Breast epithelium (tissue), 4 donors: ENCODE measurements at regions not wholly inside any gene's neighbourhood (a gene's known extent, or its start where the extent isn't known, plus 50 kb on each side); places are given as distances from the start of the nearest gene placed in this dataset.

Source experiments
- DNase-seq, 2 donors: peaks; one replicate each; pipeline ENCODE4 v3.0.0-alpha.2; 2019; ENCODE audit warnings: low spot score in 2 of 2
- H3K27ac ChIP-seq, 2 donors: fragments of 200-600 bp; sonication (generic) in 1 of 2; one replicate each; pipeline ENCODE4 v1.5.1; 2016 to 2019; ENCODE audit warnings: mild to moderate bottlenecking in 1 of 2
- H3K27me3 ChIP-seq, 2 donors: fragments of 200-600 bp; sonication (generic) in 1 of 2; one replicate each; pipeline versions ENCODE4 v1.5.1 to v1.6.0; 2017 to 2019; ENCODE audit warnings: control low read depth in 1 of 2, mild to moderate bottlenecking in 1 of 2
- H3K36me3 ChIP-seq: fragments of 200-600 bp; one replicate; pipeline ENCODE4 v1.5.1; 2019
- H3K4me1 ChIP-seq, 2 donors: fragments of 200-600 bp; sonication (generic); one replicate each; pipeline ENCODE4 v1.5.1; 2016 to 2019; ENCODE audit warnings: control low read depth in 1 of 2
- H3K4me3 ChIP-seq, 3 donors: fragments of 200-600 bp; sonication (generic); 1 replicate in 2 of 3; 2 replicates in 1 of 3; pipeline ENCODE4 v1.5.1; 2016 to 2019; ENCODE audit warnings: mild to moderate bottlenecking in 3 of 3, moderate library complexity in 2 of 3
- H3K9me3 ChIP-seq, 2 donors: fragments of 200-600 bp; sonication (generic) in 1 of 2; one replicate each; pipeline ENCODE4 v1.5.1; 2016 to 2019; ENCODE audit warnings: control low read depth in 1 of 2
- CTCF ChIP-seq, 3 donors: fragments of 450-650 bp; IDR thresholded peaks; one replicate each; pipeline ENCODE4 v1.5.1; 2016 to 2017; ENCODE audit warnings: antibody characterized with exemption in 3 of 3, mild to moderate bottlenecking in 3 of 3, moderate library complexity in 3 of 3
- POLR2A ChIP-seq: fragments of 450-650 bp; IDR thresholded peaks from one replicate; pipeline ENCODE4 v1.6.1; 2016; ENCODE audit warnings: antibody characterized with exemption, mild to moderate bottlenecking, moderate library complexity
- POLR2AphosphoS5 ChIP-seq, 3 donors: sonication (generic); formaldehyde crosslinking; IDR thresholded peaks; one replicate each; pipeline ENCODE4 v1.6.1; 2017; ENCODE audit warnings: antibody characterized with exemption in 3 of 3
- intact Hi-C: fragments of 100-400 bp; cut with DNase I; formaldehyde crosslinking; loops from one replicate; pipeline ENCODE4 v1.15.1; 2023; ENCODE audit warnings: low total_unique reads

GRCh38 chr14:89660166-89660565 is 243.1 kb upstream of the FOXN3 start:
- TF ChIP-seq POLR2AphosphoS5 (IDR thresholded peaks at IDR 0.05) (no peak), CTCF (IDR thresholded peaks at IDR 0.05) (no peak), POLR2A (no peak)
- Histone ChIP-seq H3K4me3 (no peak overlapping the region), H3K9me3 (peaks cover 0 to 3% of the 10 kb centered on the region in 2 donors), H3K27me3 (no peaks in the 10 kb centered on the region), H3K36me3 (no peaks in the 10 kb centered on the region), H3K27ac (no peak overlapping the region), H3K4me1 (no peaks in the 10 kb centered on the region)
- DNase-seq = no peak
- intact Hi-C loops = no loop called here

DNA sequence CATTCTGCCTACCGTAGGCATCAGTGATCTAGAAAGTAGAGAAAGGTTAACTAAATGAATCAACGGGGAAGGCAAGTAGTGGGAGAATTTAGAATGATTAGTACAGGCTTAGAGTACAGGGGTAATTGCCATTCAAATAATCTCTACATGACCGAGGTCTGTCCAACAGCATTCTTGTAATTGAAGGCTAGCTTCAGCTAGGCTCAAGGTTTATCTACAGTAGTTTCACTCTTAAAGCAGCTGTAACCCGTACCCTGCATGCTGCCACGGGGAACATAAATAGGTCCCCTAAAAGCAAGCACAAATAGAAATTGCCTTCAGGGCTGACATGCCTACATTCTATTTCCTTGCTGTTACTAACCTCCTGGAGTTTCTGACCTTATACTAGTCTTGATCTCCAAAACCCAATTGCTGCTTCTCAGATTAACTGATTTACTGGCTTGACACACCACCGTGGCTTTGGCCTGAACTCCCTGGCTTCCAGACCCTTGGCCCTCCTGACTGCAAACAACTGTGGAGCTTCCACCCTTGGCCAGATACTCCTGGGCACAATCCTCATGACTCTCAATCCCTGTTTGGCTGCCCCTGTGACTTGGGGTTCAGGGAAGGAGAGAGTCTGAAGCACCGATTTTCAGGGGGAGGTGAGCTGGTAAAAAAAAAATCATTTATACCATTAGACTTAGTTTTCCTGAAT is 242.1 kb upstream of the FOXN3 start:
- peaks cover 0 to 3% of the 10 kb centered on the region in 2 donors for H3K9me3 ChIP-seq
- no peak overlapping the region for H3K27ac ChIP-seq
- intact Hi-C loops = no loop called here
- H3K4me3 ChIP-seq = no peak overlapping the region
- no peaks in the 10 kb centered on the region for H3K27me3 ChIP-seq
- no peak for DNase-seq
- no peaks in the 10 kb centered on the region for H3K36me3 ChIP-seq
- H3K4me1 ChIP-seq = no peaks in the 10 kb centered on the region
- TF ChIP-seq POLR2A (no peak), CTCF (IDR thresholded peaks at IDR 0.05) (no peak), POLR2AphosphoS5 (IDR thresholded peaks at IDR 0.05) (no peak)

GRCh38 chr14:89657014-89657413 is 240.0 kb upstream of the FOXN3 start:
- DNase-seq = no peak
- TF ChIP-seq CTCF (IDR thresholded peaks at IDR 0.05) = no peak
- no peak for TF ChIP-seq POLR2A
- TF ChIP-seq POLR2AphosphoS5 (IDR thresholded peaks at IDR 0.05) = no peak
- intact Hi-C loops = no loop called here
- Histone ChIP-seq H3K36me3 (no peaks in the 10 kb centered on the region), H3K27me3 (no peaks in the 10 kb centered on the region), H3K9me3 (peaks cover 0 to 3% of the 10 kb centered on the region in 2 donors), H3K4me3 (no peak overlapping the region), H3K27ac (no peak overlapping the region), H3K4me1 (no peaks in the 10 kb centered on the region)

DNA sequence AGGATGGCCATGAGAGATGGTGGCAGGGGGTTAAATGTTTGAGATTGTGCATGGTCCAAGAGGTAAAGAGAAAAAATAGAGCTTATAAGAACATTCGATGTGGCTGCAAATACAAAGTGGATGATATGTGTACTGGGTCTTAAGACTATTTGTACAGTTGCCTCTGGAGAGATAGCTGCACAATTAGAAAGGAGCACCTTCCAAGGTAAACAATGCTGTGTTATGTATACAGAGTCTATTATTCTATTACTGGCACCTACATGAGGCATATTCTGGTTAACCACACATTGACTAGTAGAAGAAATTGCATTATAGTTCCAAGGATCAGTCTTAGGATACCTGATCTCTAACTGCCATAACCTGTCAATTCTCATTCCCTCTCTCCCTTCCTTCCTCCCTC is 238.0 kb upstream of the FOXN3 start:
- Histone ChIP-seq H3K27me3 (no peaks in the 10 kb centered on the region), H3K9me3 (peaks cover 0 to 3% of the 10 kb centered on the region in 2 donors), H3K4me3 (no peak overlapping the region), H3K4me1 (no peaks in the 10 kb centered on the region), H3K36me3 (no peaks in the 10 kb centered on the region), H3K27ac (no peak overlapping the region)
- no peak for TF ChIP-seq POLR2AphosphoS5 (IDR thresholded peaks at IDR 0.05)
- no peak for TF ChIP-seq CTCF (IDR thresholded peaks at IDR 0.05)
- TF ChIP-seq POLR2A = no peak
- intact Hi-C loops = no loop called here
- DNase-seq = no peak

DNA sequence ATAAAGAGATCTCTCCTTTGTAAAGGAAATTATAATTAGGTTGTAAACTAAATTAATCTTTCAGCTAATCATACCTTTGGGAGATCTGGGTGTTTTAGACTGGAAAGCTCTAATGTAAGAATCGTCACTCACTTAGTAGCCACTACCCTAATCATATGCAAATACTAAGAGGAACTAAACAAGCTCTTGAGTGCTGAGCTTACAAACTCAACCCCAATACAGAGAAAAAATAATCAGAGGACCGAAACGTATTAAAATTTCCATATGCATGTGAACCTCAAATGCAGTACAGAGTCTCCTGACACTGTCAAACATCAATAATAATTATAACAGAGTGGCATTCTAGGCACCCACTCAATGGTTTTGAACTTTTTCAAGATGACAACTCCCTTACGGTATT is 235.3 kb upstream of the FOXN3 start:
- no peaks in the 10 kb centered on the region for H3K4me1 ChIP-seq
- no peaks in the 10 kb centered on the region for H3K27me3 ChIP-seq
- no peak overlapping the region for H3K4me3 ChIP-seq
- no peak for TF ChIP-seq CTCF (IDR thresholded peaks at IDR 0.05)
- TF ChIP-seq POLR2A = no peak
- TF ChIP-seq POLR2AphosphoS5 (IDR thresholded peaks at IDR 0.05) = no peak
- H3K9me3 ChIP-seq = peaks cover 0 to 3% of the 10 kb centered on the region in 2 donors
- H3K36me3 ChIP-seq = no peaks in the 10 kb centered on the region
- no peak overlapping the region for H3K27ac ChIP-seq
- intact Hi-C loops = no loop called here
- DNase-seq = no peak
